Prostate gland (tissue), 2 donors: ENCODE measurements at regions not wholly inside any gene's neighbourhood (a gene's known extent, or its start where the extent isn't known, plus 50 kb on each side); places are given as distances from the start of the nearest gene placed in this dataset.

Experiments
- POLR2A ChIP-seq: fragments of 450-650 bp; IDR thresholded peaks from one replicate; pipeline ENCODE4 v1.6.1; 2016; ENCODE audit warnings: antibody characterized with exemption, mild to moderate bottlenecking
- TF ChIP-seq, protein P1 (sequence below), 4 experiments: fragments of 200-600 bp in 2 of 4; fragments of 450-650 bp in 2 of 4; sonication (generic) in 2 of 4; IDR thresholded peaks; 1 replicate in 3 of 4; 2 replicates in 1 of 4; pipeline ENCODE4 v1.5.1; 2016 to 2019; ENCODE audit warnings: antibody characterized with exemption in 4 of 4, mild to moderate bottlenecking in 2 of 4, moderate library complexity in 2 of 4

DNA sequence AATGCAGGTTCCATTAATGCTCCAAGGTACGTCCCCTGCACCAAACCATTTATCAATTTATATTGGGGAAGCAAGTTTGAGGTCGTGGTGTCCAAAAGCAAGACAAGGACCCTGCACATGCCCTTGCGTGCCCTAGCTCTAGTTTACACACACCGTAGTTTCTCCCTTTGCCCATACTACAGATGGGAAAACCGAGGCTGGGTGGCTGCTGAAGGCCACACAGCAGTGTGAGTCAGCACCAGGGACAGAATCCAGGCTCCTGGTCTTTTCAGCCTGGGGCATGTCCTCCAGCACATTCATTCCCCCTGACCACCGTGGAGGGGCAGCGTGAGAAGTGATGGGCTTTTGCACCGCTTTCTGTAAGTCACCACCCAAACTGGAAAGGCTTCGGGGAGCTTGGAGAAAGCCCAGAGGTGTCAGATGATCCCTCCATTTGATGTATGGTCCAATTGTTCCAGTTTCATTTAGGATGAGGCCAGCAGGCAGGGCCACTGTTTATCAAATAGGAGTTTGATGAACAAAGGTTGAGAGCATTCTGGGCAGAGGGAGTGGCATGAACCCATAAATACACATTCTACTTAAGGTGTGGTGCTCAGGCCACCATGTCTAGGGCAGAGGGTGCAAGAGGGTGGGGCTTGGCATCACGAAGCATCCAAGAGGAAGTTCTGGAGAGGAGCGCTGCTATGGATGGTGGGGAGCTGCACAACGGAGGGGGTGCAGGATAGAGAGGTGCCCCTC is 274.1 kb downstream of the HAUS1 start:
- TF ChIP-seq, protein P1, sequence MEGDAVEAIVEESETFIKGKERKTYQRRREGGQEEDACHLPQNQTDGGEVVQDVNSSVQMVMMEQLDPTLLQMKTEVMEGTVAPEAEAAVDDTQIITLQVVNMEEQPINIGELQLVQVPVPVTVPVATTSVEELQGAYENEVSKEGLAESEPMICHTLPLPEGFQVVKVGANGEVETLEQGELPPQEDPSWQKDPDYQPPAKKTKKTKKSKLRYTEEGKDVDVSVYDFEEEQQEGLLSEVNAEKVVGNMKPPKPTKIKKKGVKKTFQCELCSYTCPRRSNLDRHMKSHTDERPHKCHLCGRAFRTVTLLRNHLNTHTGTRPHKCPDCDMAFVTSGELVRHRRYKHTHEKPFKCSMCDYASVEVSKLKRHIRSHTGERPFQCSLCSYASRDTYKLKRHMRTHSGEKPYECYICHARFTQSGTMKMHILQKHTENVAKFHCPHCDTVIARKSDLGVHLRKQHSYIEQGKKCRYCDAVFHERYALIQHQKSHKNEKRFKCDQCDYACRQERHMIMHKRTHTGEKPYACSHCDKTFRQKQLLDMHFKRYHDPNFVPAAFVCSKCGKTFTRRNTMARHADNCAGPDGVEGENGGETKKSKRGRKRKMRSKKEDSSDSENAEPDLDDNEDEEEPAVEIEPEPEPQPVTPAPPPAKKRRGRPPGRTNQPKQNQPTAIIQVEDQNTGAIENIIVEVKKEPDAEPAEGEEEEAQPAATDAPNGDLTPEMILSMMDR (IDR thresholded peaks at IDR 0.05): no peak
- no peak for TF ChIP-seq POLR2A
